Effector memory CD8-positive, alpha-beta T cell (primary cell): ENCODE measurements at regions not wholly inside any gene's neighbourhood (a gene's known extent, or its start where the extent isn't known, plus 50 kb on each side); places are given as distances from the start of the nearest gene placed in this dataset.

ENCODE experiments used
- ATAC-seq: fragments of 150-1000 bp; cut with Tn5 transposase; replicated peaks from 2 replicates; pipeline ENCODE4 v1.10.0; 2021; ENCODE audit warnings: mild to moderate bottlenecking, moderate library complexity
- DNase-seq, 3 experiments: peaks; one replicate each; pipeline ENCODE4 v3.0.0; 2021
- H3K27ac Mint-ChIP-seq, 2 donors: one replicate each; pipeline ENCODE4 v1.8.0; 2022; ENCODE audit warnings: mild to moderate bottlenecking in 2 of 2, mixed read lengths in 2 of 2, moderate library complexity in 2 of 2
- H3K27me3 Mint-ChIP-seq, 2 donors: one replicate each; pipeline ENCODE4 v1.8.0; 2022; ENCODE audit warnings: mixed read lengths in 2 of 2
- H3K36me3 Mint-ChIP-seq: one replicate; pipeline ENCODE4 v1.8.0; 2022; ENCODE audit warnings: mild to moderate bottlenecking, moderate library complexity, mixed read lengths; ENCODE audit not compliant: insufficient read depth
- H3K4me1 Mint-ChIP-seq, 2 donors: one replicate each; pipeline ENCODE4 v1.8.0; 2022; ENCODE audit warnings: low read depth in 2 of 2, mixed read lengths in 2 of 2
- H3K4me3 Mint-ChIP-seq, 2 donors: one replicate each; pipeline ENCODE4 v1.8.0; 2022; ENCODE audit warnings: mild to moderate bottlenecking in 2 of 2, mixed read lengths in 2 of 2, moderate library complexity in 2 of 2
- H3K9me3 Mint-ChIP-seq, 2 donors: one replicate each; pipeline ENCODE4 v1.8.0; 2022; ENCODE audit warnings: mixed read lengths in 2 of 2

GRCh38 chr5:96243203-96243602 lies 189.8 kb downstream of the PCSK1 start:
- Mint-ChIP-seq H3K9me3 (no peaks in the 10 kb centered on the region), H3K27ac (no peak overlapping the region), H3K4me3 (no peak overlapping the region)

GRCh38 chr5:96242571-96242970 lies 190.5 kb downstream of the PCSK1 start:
- no peaks in the 10 kb centered on the region for H3K9me3 Mint-ChIP-seq
- no peak overlapping the region for H3K27ac Mint-ChIP-seq
- H3K27me3 Mint-ChIP-seq: peaks cover 12 to 23% of the 10 kb centered on the region in 2 donors
- H3K4me1 Mint-ChIP-seq: no peaks in the 10 kb centered on the region
- ATAC-seq (no peak), DNase-seq (no peak)
- no peaks in the 10 kb centered on the region for H3K36me3 Mint-ChIP-seq
- H3K4me3 Mint-ChIP-seq: no peak overlapping the region

More at GRCh38 chr5:96243203-96243602, 189.8 kb downstream of the PCSK1 start:
- DNase-seq (no peak), ATAC-seq (no peak)
- H3K36me3 Mint-ChIP-seq: no peaks in the 10 kb centered on the region
- H3K27me3 Mint-ChIP-seq: peaks cover 18 to 29% of the 10 kb centered on the region in 2 donors
- H3K4me1 Mint-ChIP-seq: no peaks in the 10 kb centered on the region

- DNase-seq: no peak
- H3K4me1 Mint-ChIP-seq: no peaks in the 10 kb centered on the region
- H3K4me3 Mint-ChIP-seq: no peak overlapping the region
- peaks cover 0 to 6% of the 10 kb centered on the region in 2 donors for H3K27me3 Mint-ChIP-seq
- no peak for ATAC-seq
- H3K9me3 Mint-ChIP-seq: no peaks in the 10 kb centered on the region
- H3K27ac Mint-ChIP-seq: no peak overlapping the region
- H3K36me3 Mint-ChIP-seq: no peaks in the 10 kb centered on the region
Observed at GRCh38 chr5:96236831-96237230, 196.2 kb downstream of the PCSK1 start.

- no peak for ATAC-seq
- no peak overlapping the region for H3K27ac Mint-ChIP-seq
- H3K4me1 Mint-ChIP-seq: no peaks in the 10 kb centered on the region
- no peak for DNase-seq
- peaks cover 0 to 6% of the 10 kb centered on the region in 2 donors for H3K27me3 Mint-ChIP-seq
- no peaks in the 10 kb centered on the region for H3K9me3 Mint-ChIP-seq
- no peak overlapping the region for H3K4me3 Mint-ChIP-seq
- no peaks in the 10 kb centered on the region for H3K36me3 Mint-ChIP-seq
Observed at GRCh38 chr5:96236051-96236450, 197.0 kb downstream of the PCSK1 start.

GRCh38 chr5:96235008-96235910 lies 197.8 kb downstream of the PCSK1 start:
- Mint-ChIP-seq H3K4me1 (no peaks in the 10 kb centered on the region), H3K27me3 (peaks cover 0 to 6% of the 10 kb centered on the region in 2 donors), H3K27ac (no peak overlapping the region), H3K36me3 (no peaks in the 10 kb centered on the region), H3K4me3 (no peak overlapping the region), H3K9me3 (no peaks in the 10 kb centered on the region)
- DNase-seq (no peak), ATAC-seq (no peak)

GRCh38 chr5:96232602-96233001 lies 200.4 kb downstream of the PCSK1 start:
- H3K9me3 Mint-ChIP-seq: no peaks in the 10 kb centered on the region
- H3K4me3 Mint-ChIP-seq: no peak overlapping the region
- no peaks in the 10 kb centered on the region for H3K36me3 Mint-ChIP-seq
- DNase-seq: no peak
- H3K27me3 Mint-ChIP-seq: peaks cover 6 to 12% of the 10 kb centered on the region in 2 donors
- H3K27ac Mint-ChIP-seq: no peak overlapping the region
- no peaks in the 10 kb centered on the region for H3K4me1 Mint-ChIP-seq
- no peak for ATAC-seq

GRCh38 chr5:96229188-96229587 lies 203.9 kb downstream of the PCSK1 start:
- Mint-ChIP-seq H3K36me3 (no peaks in the 10 kb centered on the region), H3K9me3 (no peaks in the 10 kb centered on the region), H3K4me3 (no peak overlapping the region), H3K27ac (no peak overlapping the region), H3K27me3 (peaks cover 0 to 15% of the 10 kb centered on the region in 2 donors), H3K4me1 (no peaks in the 10 kb centered on the region)
- no peak for ATAC-seq
- no peak for DNase-seq

- ATAC-seq (no peak), DNase-seq (no peak)
- no peak overlapping the region for H3K4me3 Mint-ChIP-seq
- no peaks in the 10 kb centered on the region for H3K36me3 Mint-ChIP-seq
- no peaks in the 10 kb centered on the region for H3K4me1 Mint-ChIP-seq
- no peak overlapping the region for H3K27ac Mint-ChIP-seq
- H3K27me3 Mint-ChIP-seq: peaks cover 0 to 15% of the 10 kb centered on the region in 2 donors
- H3K9me3 Mint-ChIP-seq: no peaks in the 10 kb centered on the region
Observed at GRCh38 chr5:96228408-96228807, 204.6 kb downstream of the PCSK1 start.

GRCh38 chr5:96227957-96228356 lies 205.1 kb downstream of the PCSK1 start:
- Mint-ChIP-seq H3K9me3 (no peaks in the 10 kb centered on the region), H3K27ac (no peak overlapping the region), H3K4me1 (no peaks in the 10 kb centered on the region), H3K27me3 (peaks cover 0 to 15% of the 10 kb centered on the region in 2 donors), H3K4me3 (no peak overlapping the region), H3K36me3 (no peaks in the 10 kb centered on the region)
- DNase-seq (no peak), ATAC-seq (no peak)

- DNase-seq (no peak), ATAC-seq (no peak)
- peaks cover 0 to 2% of the 10 kb centered on the region in 2 donors for H3K9me3 Mint-ChIP-seq
- no peak overlapping the region for H3K4me3 Mint-ChIP-seq
- H3K27ac Mint-ChIP-seq: no peak overlapping the region
- no peaks in the 10 kb centered on the region for H3K36me3 Mint-ChIP-seq
- peaks cover 0 to 15% of the 10 kb centered on the region in 2 donors for H3K27me3 Mint-ChIP-seq
- H3K4me1 Mint-ChIP-seq: no peaks in the 10 kb centered on the region
Observed at GRCh38 chr5:96226941-96227552, 206.0 kb downstream of the PCSK1 start.

- Mint-ChIP-seq H3K4me3 (no peak overlapping the region), H3K27ac (no peak overlapping the region), H3K36me3 (no peaks in the 10 kb centered on the region), H3K27me3 (peaks cover 0 to 5% of the 10 kb centered on the region in 2 donors), H3K9me3 (peaks cover 0 to 2% of the 10 kb centered on the region in 2 donors), H3K4me1 (no peaks in the 10 kb centered on the region)
- DNase-seq (no peak), ATAC-seq (no peak)
Observed at GRCh38 chr5:96222129-96222528, 210.9 kb downstream of the PCSK1 start.

GRCh38 chr5:96220610-96221390 lies 212.2 kb downstream of the PCSK1 start:
- Mint-ChIP-seq H3K9me3 (peaks cover 0 to 2% of the 10 kb centered on the region in 2 donors), H3K4me1 (no peaks in the 10 kb centered on the region), H3K27ac (no peak overlapping the region), H3K27me3 (peaks cover 0 to 5% of the 10 kb centered on the region in 2 donors), H3K36me3 (no peaks in the 10 kb centered on the region), H3K4me3 (no peak overlapping the region)
- no peak for DNase-seq
- no peak for ATAC-seq

GRCh38 chr5:96219580-96220281 lies 213.3 kb downstream of the PCSK1 start:
- Mint-ChIP-seq H3K4me1 (no peaks in the 10 kb centered on the region), H3K27me3 (peaks cover 0 to 5% of the 10 kb centered on the region in 2 donors), H3K4me3 (no peak overlapping the region), H3K27ac (no peak overlapping the region), H3K36me3 (no peaks in the 10 kb centered on the region), H3K9me3 (peaks cover 0 to 2% of the 10 kb centered on the region in 2 donors)
- ATAC-seq (no peak), DNase-seq (no peak)
